ENCODE measurements at regions not wholly inside any gene's neighbourhood (a gene's known extent, or its start where the extent isn't known, plus 50 kb on each side); places are given as distances from the start of the nearest gene placed in this dataset.

- ChIA-PET POLR2A (no interaction called here), CTCF (interaction anchor here (1.4 to 42.8 kb wide), 2 partner anchors 15 to 27 kb away, joined by 3 to 782 read pairs; no protein-coding TSS in a partner anchor)
- H3K4me2 ChIP-seq = no peak overlapping the region
- FAIRE-seq = no peak
- H3K9me3 ChIP-seq = no peaks in the 10 kb centered on the region
- H3K27ac ChIP-seq = no peak overlapping the region
- TF ChIP-seq HMGXB4 (CRISPR knock-in tag; IDR thresholded peaks at IDR 0.05; ENCODE audit: borderline replicate concordance) = no peak
- H3K4me1 ChIP-seq = no peaks in the 10 kb centered on the region
- ATAC-seq = no peak
- no peak overlapping the region for H3K4me3 ChIP-seq
- 84% methylated on average over 9 of the region's 9 CpGs for WGBS (ENCODE audit: missing lambda C conversion rate)
- DNase-seq (ENCODE audit: low read depth in 1 of 2, low spot score in 1 of 2) = no peak
These were observed 242.3 kb downstream of the RBFOX3 start for GRCh38 chr17:79368521-79368920.

GRCh38 chr17:79366988-79367571 lies 243.8 kb downstream of the RBFOX3 start:
- TF ChIP-seq CHD4 (IDR thresholded peaks at IDR 0.05; ENCODE audit: borderline replicate concordance) (no peak), ZNF302 (CRISPR knock-in tag; IDR thresholded peaks at IDR 0.05) (no peak), REST (IDR thresholded peaks at IDR 0.05) (no peak), ZFP36 (IDR thresholded peaks at IDR 0.05; ENCODE audit: borderline replicate concordance, partially characterized antibody) (no peak), SMC3 (IDR thresholded peaks at IDR 0.05) (no peak), RFX5 (IDR thresholded peaks at IDR 0.05) (no peak), FOSL2 (IDR thresholded peaks at IDR 0.05) (no peak), FOSL2 (CRISPR knock-in tag; IDR thresholded peaks at IDR 0.05) (no peak)
- Histone ChIP-seq H3K9me3 (no peaks in the 10 kb centered on the region), H3K27ac (no peak overlapping the region), H3K4me2 (no peak overlapping the region), H3K4me1 (0 out of 3 replicates have a peak, but pooled peaks cover under 1% of the 10 kb centered on the region), H3K4me3 (no peak overlapping the region)
- DNase-seq (ENCODE audit: low read depth in 1 of 2, low spot score in 1 of 2) = no peak
- 72% methylated on average over 12 of the region's 12 CpGs for WGBS (ENCODE audit: missing lambda C conversion rate)
- no peak for FAIRE-seq
- CTCF ChIA-PET = interaction anchor here (1.3 to 42.8 kb wide), 4 partner anchors 10 to 279 kb away, joined by 3 to 782 read pairs (median 4); no protein-coding TSS in a partner anchor
- POLR2A ChIA-PET = no interaction called here
- ATAC-seq = no peak

GRCh38 chr17:79365836-79366770 lies 244.7 kb downstream of the RBFOX3 start:
- H3K4me3 ChIP-seq = no peak overlapping the region
- no peaks in the 10 kb centered on the region for H3K9me3 ChIP-seq
- ChIA-PET POLR2A (no interaction called here), CTCF (interaction anchor here (1.2 to 42.8 kb wide), 5 partner anchors 9 to 343 kb away, joined by 3 to 782 read pairs (median 3); no protein-coding TSS in a partner anchor)
- ATAC-seq (no peak), FAIRE-seq (no peak), DNase-seq (ENCODE audit: low read depth in 1 of 2, low spot score in 1 of 2) (no peak)
- H3K4me2 ChIP-seq = no peak overlapping the region
- no peak overlapping the region for H3K27ac ChIP-seq
- H3K4me1 ChIP-seq = peaks cover 5% of the 10 kb centered on the region; the same call in 1 of the 3 replicates
- no peak for TF ChIP-seq JUN (IDR thresholded peaks at IDR 0.05)
- TF ChIP-seq CHD2 (IDR thresholded peaks at IDR 0.05; ENCODE audit: low read length, partially characterized antibody) = no peak
- no peak for TF ChIP-seq RARB (CRISPR knock-in tag; IDR thresholded peaks at IDR 0.05)
- TF ChIP-seq MAX (IDR thresholded peaks at IDR 0.05) = no peak
- no peak for TF ChIP-seq TFCP2L1 (CRISPR knock-in tag; IDR thresholded peaks at IDR 0.05)
- TF ChIP-seq SMC3 (IDR thresholded peaks at IDR 0.05) = no peak
- TF ChIP-seq HOXB5 (CRISPR knock-in tag; IDR thresholded peaks at IDR 0.05) = no peak
- no peak for TF ChIP-seq HDAC2 (IDR thresholded peaks at IDR 0.05)
- TF ChIP-seq RAD21 (conservative IDR thresholded peaks at IDR 0.05 in 1 of 2, IDR thresholded peaks at IDR 0.05 in 1 of 2) = no peak
- no peak for TF ChIP-seq HEYL (CRISPR knock-in tag; IDR thresholded peaks at IDR 0.05)
- 70% methylated on average over 28 of the region's 28 CpGs for WGBS (ENCODE audit: missing lambda C conversion rate)

Measured in A549 (cell line).